ENCODE measurements at regions not wholly inside any gene's neighbourhood (a gene's known extent, or its start where the extent isn't known, plus 50 kb on each side); places are given as distances from the start of the nearest gene placed in this dataset.

DNA sequence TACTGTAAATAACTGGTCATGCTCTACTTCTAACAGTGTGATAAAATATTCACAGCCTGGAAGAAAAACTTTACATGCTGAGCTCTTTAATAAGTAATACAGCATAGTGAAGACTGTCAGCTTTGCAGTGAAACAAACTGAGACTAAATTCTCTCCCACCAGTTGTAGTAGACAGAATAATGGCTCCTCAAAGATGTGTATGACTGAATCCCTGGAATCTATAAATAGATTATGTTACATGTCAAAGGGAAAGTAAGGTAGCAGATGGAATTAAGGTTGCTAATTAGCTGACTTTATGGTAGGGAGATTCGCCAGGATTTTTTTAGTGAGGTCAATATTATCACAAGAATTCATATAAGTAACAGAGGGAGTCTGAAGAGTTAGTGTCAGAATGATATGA lies 609.5 kb upstream of the VRK2 start:
- Histone ChIP-seq H4K91ac (ENCODE audit: insufficient read length, low read depth, low read length) (no peak overlapping the region), H3K4ac (ENCODE audit: low read depth, low read length) (no peak overlapping the region), H3K9me3 (ENCODE audit: control insufficient read depth, low read depth, low read length) (no peaks in the 10 kb centered on the region), H3K23ac (ENCODE audit: insufficient read length, low read depth, low read length) (no peak overlapping the region), H2AK5ac (ENCODE audit: insufficient read length, low read length) (no peak overlapping the region), H3K14ac (ENCODE audit: insufficient read depth, low read length) (no peak overlapping the region), H3K56ac (ENCODE audit: insufficient read length, low read depth, low read length) (no peak overlapping the region), H3K9ac (ENCODE audit: extremely low read depth, insufficient read length, low read length) (no peak overlapping the region), H2BK5ac (ENCODE audit: insufficient read length, low read length) (no peak overlapping the region), H2BK20ac (ENCODE audit: low read depth, low read length, poor library complexity, severe bottlenecking) (no peak overlapping the region), H2AFZ (ENCODE audit: low read length) (no peak overlapping the region), H3K23me2 (ENCODE audit: insufficient read length, low read depth, low read length, poor library complexity, severe bottlenecking) (no peaks in the 10 kb centered on the region), H3K79me2 (ENCODE audit: insufficient read depth, low read length) (no peaks in the 10 kb centered on the region), H3K4me1 (ENCODE audit: insufficient read depth, low read length) (no peaks in the 10 kb centered on the region), H3K27ac (ENCODE audit: insufficient read length, low read depth, low read length) (no peak overlapping the region), H3K79me1 (ENCODE audit: insufficient read depth, low read depth, low read length, poor library complexity, severe bottlenecking) (no peaks in the 10 kb centered on the region), H3K27me3 (ENCODE audit: insufficient read depth, low read length) (no peaks in the 10 kb centered on the region), H3T11ph (ENCODE audit: low read length) (no peak overlapping the region), H4K5ac (ENCODE audit: insufficient read length, low read depth, low read length) (no peak overlapping the region), H2BK120ac (ENCODE audit: low read depth, low read length, poor library complexity, severe bottlenecking) (no peak overlapping the region), H3K18ac (ENCODE audit: insufficient read length, low read depth, low read length) (no peak overlapping the region), H2BK15ac (ENCODE audit: low read depth, low read length) (no peak overlapping the region), H4K20me1 (ENCODE audit: control insufficient read depth, insufficient read depth, insufficient read length) (no peaks in the 10 kb centered on the region), H2BK12ac (ENCODE audit: insufficient read length, low read depth, low read length) (no peak overlapping the region), H4K8ac (replicated peaks; ENCODE audit: insufficient read length, low read depth, low read length) (no peak overlapping the region), H3K4me2 (ENCODE audit: insufficient read depth, insufficient read length, low read length) (no peak overlapping the region)
- Mint-ChIP-seq H3K27me3 (ENCODE audit: low read depth) (no peaks in the 10 kb centered on the region), H3K27ac (no peak overlapping the region), H3K9me3 (no peaks in the 10 kb centered on the region), H3K4me3 (no peak overlapping the region), H3K4me1 (no peaks in the 10 kb centered on the region), H3K36me3 (ENCODE audit: insufficient read depth in 1 of 3, low read depth in 3 of 3) (no peaks in the 10 kb centered on the region)
- no peak for DNase-seq
- TF ChIP-seq, protein P1, sequence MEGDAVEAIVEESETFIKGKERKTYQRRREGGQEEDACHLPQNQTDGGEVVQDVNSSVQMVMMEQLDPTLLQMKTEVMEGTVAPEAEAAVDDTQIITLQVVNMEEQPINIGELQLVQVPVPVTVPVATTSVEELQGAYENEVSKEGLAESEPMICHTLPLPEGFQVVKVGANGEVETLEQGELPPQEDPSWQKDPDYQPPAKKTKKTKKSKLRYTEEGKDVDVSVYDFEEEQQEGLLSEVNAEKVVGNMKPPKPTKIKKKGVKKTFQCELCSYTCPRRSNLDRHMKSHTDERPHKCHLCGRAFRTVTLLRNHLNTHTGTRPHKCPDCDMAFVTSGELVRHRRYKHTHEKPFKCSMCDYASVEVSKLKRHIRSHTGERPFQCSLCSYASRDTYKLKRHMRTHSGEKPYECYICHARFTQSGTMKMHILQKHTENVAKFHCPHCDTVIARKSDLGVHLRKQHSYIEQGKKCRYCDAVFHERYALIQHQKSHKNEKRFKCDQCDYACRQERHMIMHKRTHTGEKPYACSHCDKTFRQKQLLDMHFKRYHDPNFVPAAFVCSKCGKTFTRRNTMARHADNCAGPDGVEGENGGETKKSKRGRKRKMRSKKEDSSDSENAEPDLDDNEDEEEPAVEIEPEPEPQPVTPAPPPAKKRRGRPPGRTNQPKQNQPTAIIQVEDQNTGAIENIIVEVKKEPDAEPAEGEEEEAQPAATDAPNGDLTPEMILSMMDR (conservative IDR thresholded peaks at IDR 0.05): no peak
- no CpG with 5 or more reads among the region's 1 CpG for WGBS (ENCODE audit: extremely low coverage, insufficient read length, low lambda C conversion rate)

All from H9 (cell line).